NCI-H526 (cell line): ENCODE measurements at regions not wholly inside any gene's neighbourhood (a gene's known extent, or its start where the extent isn't known, plus 50 kb on each side); places are given as distances from the start of the nearest gene placed in this dataset.

ENCODE experiments used
- DNase-seq, 2 experiments: peaks; one replicate each; lab custom pipeline; 2025; lab: John Stamatoyannopoulos, UW

- no peak for DNase-seq
Observed at GRCh38 chr1:83725735-83726360, 273.1 kb downstream of the TTLL7 start.

GRCh38 chr1:83718338-83718737 is 280.6 kb downstream of the TTLL7 start:
- DNase-seq, result no peak

DNA sequence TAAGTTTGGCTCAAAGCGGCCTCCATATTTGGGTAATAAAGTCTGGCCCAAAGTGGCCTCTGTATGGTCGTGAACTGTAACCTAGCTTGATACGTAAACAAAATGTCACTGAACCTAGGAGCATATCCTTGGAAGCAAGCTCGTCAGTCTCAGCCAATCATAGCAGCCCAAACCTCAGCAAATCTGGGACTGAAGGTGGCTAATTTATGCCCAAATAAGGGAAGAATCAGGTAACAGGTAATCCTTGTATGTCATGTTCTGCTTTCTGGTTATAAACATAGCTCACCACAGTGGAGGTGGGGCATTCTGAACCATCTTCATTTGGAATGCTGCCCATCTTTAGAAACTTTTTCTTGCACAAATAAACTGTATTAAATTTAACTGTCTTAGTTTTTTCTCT is 281.1 kb downstream of the TTLL7 start:
- no peak for DNase-seq

- DNase-seq, result no peak
Observed at GRCh38 chr1:83716641-83717040, 282.3 kb downstream of the TTLL7 start.

DNA sequence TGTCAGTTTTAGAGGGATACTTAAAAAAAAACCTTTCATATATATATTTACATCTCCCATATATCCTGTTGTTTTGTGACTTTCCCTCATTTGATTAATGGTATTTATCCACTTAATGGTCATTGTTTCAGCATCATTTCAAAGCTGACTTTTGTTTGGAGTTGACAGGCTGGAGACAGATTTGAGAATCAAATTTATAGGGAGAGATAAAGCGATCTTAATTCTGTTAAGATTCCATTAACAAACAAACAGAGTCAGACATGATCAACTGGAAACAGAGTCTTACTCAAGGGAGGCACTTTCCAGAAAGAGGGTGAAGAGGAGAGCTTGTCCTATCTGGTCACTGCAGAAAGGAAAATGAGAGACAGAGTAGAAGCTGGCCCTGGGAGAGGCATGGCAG is 283.4 kb downstream of the TTLL7 start:
- no peak for DNase-seq

- no peak for DNase-seq
Observed at GRCh38 chr1:83709662-83710061, 289.3 kb downstream of the TTLL7 start.

DNA sequence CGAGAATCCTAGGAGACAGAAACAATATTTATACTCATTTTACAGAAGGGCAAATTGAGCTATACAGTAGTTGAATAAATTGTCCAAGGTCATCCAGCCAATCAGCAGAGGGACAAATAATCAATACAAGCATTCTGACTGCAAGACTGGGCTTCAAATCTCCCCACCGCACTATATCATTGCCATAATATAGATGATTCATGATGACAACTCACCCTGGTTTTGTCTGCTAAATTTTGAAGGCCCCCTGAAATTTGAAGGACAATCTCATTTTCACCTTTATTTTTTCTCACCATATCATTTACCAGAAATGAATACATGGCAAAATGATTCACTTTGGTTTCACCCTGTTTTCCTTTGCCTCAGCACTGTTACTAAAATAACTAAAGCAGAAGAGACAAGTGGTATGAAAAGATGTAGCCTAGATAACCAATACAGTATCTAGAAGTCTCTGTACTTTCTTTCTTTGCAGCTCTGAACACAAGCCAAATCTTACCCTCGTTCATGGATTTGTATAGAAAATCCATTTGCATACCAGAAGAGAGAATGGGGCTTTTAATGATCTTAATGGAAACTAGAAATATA is 292.5 kb downstream of the TTLL7 start:
- DNase-seq, result peak; percentile 15 to 17

DNA sequence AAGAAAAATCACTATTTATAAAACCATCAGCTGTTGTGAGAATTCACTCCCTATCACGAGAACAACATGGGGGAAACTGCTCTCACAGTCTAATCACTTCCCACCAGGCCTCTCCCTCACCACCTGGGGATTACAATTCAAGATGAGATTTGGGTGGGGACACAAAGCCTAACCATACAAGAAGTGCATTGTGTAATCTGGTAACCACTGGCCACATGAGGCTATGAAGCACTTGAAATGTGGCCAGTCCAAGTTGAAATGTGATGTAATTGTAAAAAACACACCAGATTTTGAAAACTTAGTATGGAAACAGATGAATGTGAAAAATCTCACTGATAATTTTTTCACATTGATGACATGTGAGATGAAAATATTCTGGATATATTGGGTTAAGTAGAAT is 293.8 kb downstream of the TTLL7 start:
- no peak for DNase-seq

DNA sequence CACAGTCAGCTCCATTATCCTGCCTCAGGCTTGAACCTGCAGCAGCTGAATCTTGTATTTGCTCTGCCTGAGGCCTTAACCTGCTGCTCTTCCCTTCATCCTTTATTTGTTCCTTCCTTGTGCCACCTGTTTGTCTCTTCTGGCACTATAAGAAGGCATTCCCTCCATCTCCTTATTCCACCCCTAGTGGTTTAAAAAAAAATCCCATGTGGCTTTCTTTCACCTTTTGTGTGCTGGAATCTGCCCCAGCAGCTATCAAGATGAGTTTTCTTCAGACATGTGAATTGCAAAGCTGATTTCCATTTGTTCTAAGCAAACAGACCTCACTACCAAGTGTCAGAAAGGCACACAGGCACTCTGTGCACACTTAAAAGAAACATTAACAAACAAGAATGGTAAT is 294.6 kb downstream of the TTLL7 start:
- DNase-seq, result no peak

DNA sequence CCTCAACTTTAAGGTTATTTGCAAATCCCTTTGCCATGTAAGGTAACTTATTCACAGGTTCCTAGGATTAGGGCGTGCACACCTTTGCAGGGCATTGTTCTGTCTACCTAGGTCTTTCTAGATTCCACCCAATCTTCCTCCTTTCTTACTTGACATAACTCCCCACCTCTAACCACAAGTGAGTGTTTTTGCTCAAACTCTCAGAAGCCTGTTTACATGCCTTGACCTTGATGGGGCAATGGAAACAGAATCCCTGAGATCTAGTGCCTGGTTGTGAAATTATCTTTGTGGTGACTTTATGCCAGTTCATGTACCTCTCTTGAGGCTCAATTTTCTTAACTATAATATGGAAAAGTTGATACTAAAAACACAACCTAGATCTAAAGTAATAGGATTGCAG is 296.6 kb downstream of the TTLL7 start:
- no peak for DNase-seq

DNA sequence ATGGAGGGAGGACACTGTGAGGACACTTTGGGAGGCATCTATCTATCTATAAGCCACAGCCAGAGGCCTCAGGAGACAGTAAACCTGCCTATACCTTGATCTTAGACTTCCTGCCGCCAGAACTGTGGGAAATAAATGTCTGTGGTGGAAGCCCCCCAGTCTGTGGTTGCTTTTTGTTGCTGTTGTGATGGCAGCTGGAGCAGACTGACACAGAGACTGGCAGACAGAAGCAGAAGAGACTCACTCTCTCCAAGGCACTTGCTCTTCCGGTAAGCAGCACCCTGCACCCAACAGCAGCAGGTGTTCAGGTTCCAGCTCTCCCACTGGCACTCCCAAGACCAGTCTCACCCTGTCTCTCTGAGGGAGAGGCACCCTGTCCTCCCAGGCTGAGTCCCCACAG is 297.6 kb downstream of the TTLL7 start:
- DNase-seq, result no peak

GRCh38 chr1:83698644-83699043 is 300.3 kb downstream of the TTLL7 start:
- DNase-seq, result no peak

DNA sequence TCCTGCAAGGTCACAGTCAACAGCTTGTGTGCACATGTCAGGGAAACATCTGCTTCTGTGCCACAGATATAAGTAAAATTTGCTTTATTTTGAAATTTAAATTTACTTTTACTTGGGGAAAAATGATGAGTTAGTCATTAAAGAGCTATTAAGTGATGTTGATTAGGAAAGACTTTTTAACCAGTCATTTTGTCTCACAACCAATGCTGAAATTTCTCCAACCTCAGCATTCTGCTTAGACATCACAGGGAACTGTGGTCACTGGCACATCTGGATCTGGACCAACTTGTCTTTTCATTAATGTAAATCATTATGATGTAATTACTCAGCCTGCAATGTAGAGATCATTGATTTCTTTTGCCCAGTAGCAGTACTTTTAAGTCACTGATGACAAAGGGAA is 301.0 kb downstream of the TTLL7 start:
- no peak for DNase-seq

GRCh38 chr1:83697220-83697619 is 301.7 kb downstream of the TTLL7 start:
- no peak for DNase-seq

DNA sequence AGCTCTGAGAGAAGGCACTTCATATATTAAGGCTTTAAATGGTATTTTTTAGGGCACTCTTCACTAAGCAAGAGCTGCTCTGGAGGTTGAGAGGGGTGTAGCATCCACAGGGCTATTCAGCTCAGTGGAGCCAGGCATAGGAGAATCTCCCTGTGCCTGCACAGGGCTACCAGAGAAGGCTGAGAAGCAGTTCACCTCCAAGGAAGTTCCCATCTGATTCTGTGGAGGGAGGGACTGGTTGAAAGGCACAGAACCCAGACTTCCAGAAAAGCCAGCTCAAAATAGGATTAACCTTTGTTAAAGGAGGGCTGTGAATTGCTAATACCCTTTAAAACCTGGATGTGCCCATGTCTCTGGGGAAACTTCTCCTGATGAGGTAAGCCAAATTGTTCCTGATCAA is 304.5 kb downstream of the TTLL7 start:
- DNase-seq, result no peak

GRCh38 chr1:83693427-83694126 is 305.4 kb downstream of the TTLL7 start:
- no peak for DNase-seq

GRCh38 chr1:83692524-83693381 is 306.2 kb downstream of the TTLL7 start:
- DNase-seq, result peak in 1 of 2 experiments; percentile 30

DNA sequence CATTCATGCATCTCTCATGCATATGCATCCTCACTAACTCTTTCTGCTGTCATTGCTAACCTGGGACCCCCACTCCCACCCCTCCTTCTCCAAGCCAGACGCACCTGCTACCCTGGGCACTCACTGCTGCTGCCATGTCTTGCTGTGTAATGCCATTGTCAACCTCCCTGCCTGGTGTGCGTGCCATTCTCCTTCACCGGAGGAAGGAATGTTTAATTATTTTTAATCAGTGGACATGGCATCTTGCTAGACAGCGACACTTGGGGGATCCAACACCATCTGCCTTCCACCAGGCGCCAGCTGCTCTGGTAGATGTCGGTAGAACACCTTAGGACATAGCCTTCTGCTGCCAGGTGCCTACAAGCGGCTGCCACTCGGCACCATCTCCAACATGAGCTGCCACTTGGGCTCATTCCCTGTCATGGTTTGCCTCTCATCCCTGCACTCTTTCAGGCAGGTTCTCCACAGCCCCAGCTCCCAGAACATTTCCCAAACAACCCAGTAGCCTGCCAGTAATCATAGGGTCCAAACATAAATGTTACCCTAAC is 306.9 kb downstream of the TTLL7 start:
- no peak for DNase-seq

GRCh38 chr1:83689921-83690868 is 308.7 kb downstream of the TTLL7 start:
- no peak for DNase-seq

- no peak for DNase-seq
Observed at GRCh38 chr1:83682132-83682531, 316.8 kb downstream of the TTLL7 start.

DNA sequence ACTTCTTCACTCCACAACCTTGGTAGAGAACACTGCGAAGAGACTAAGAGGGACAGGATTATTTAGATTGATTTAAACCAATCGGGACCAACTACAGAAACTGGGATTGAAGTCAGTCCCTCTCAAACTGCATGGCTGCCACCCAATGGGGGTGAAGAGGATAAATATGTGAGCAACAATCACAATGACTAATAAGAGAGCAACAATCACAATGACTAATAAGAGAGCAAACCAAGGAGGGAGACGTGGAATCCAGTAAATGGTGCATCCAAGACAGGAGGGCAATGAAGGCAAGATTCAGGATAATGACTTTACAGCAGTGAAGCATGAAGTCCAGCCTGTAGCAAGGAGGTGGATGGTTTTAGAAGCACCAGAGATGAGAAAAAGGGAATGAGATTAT is 322.8 kb downstream of the TTLL7 start:
- DNase-seq, result no peak
